Superior temporal gyrus (tissue), 1 donor: ENCODE measurements at regions not wholly inside any gene's neighbourhood (a gene's known extent, or its start where the extent isn't known, plus 50 kb on each side); places are given as distances from the start of the nearest gene placed in this dataset.
A peak's percentile ranks its signal among the peaks of the same experiment; 100 is the strongest.
"Not testable (repeated sequence)": the region's sequence is repeated elsewhere in the genome, so short reads cannot be mapped to it uniquely, and the experiment has no call there.

Source experiments
- DNase-seq: peaks from one replicate; pipeline ENCODE4 v3.0.0-alpha.2; 2016; ENCODE audit errors: extremely low spot score

- not testable (repeated sequence) for DNase-seq
Observed at GRCh38 chrX:138282598-138283150, 428.8 kb downstream of the FGF13 start.

- no peak for DNase-seq
Observed at GRCh38 chrX:138287205-138287877, 424.2 kb downstream of the FGF13 start.

- no peak for DNase-seq
Observed at GRCh38 chrX:138294951-138295350, 416.6 kb downstream of the FGF13 start.

DNA sequence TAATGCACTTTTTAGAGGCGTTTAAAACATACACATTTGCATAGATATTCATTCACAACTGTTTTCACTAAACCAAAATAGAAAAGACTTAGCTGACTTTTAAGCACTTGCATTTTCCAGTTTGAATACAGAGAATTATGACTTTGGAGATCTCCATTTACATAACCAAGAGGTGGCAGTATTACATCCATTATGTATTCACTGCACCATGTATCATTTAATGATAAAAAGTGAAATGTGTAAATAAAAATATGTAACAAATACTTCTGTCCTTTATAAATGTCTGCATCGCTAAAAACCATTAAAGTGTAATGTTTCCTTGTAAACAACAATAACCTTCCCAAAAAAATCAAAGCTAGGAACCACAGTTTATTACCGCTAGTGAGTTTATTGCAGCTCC, 413.2 kb downstream of the FGF13 start:
- peak; percentile 15 for DNase-seq

DNA sequence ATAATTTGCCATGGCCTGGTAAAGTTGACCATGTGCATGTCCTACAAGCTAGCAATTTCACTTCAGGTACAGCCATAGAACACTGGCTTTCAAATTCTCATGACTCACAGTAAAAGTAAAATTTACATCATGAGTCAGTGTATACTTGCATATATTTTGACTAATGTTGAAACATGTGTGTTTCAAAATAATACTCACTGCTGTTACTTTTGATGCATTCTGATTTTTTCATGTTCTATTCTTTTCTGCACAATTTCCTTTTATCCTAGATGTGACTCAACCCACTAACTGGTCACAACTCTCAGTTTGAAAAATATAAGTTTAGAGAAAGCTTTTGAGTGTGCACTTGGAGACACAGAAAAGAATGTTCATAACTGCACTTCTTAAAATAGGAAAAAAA, 365.7 kb downstream of the FGF13 start:
- DNase-seq = peak; percentile 5

DNA sequence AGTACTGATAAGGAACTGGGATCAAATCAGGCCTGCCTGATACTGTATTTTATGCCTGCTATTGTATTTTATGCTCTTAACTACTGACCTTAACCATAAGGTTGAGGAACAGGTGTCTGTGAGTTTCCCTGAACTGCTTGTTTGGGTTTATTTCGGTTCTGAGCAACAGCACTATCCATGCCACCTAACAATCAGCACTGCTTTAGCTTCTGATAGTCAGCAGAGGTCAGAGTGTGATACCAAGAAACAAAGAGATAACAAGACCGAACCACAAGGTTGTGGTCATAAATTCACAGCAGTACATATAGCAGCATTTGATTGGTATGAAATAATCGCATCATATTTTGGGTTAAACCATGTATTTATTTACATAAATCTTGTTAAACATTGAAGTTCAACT, 362.2 kb downstream of the FGF13 start:
- no peak for DNase-seq

DNA sequence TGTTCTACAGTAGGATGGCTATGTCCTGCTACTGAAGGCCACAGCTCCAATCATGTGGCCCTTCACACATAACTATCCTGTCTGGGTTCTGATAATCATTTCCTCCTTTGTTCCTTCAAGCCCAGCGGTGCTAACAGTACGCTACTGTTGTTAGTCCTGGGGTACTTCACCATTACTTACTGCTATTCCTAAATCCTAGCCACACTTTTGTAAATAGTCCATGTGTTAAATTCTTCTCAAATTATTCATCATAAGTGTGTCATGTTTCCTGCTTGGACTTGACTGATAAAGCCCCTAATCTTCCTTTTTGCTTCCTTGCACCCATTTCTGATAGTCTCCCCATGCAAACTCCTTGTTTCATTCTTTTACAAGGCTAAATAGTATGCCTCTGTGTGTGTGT, 332.6 kb downstream of the FGF13 start:
- DNase-seq = no peak

DNA sequence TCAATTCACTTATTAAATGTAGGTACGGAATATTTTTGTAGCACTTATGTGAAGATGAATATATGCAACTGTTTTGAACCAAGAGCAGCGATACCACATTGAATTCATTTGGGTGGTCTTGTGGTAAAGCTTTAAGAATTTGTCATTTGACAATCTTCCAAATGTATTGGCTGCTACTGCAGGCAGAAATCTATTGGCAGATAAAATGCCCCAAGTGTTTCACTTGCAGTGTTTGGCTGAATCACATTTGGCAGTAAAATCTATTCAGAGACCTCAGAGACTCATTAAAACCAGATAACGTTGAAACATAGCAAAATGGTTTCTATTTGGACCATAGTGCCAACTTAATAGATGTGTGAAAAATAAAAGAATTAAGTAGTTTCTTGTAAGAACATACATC, 303.4 kb downstream of the FGF13 start:
- no peak for DNase-seq

- DNase-seq = no peak
Observed at GRCh38 chrX:138411048-138411447, 300.5 kb downstream of the FGF13 start.
